A549 (cell line): ENCODE measurements at regions not wholly inside any gene's neighbourhood (a gene's known extent, or its start where the extent isn't known, plus 50 kb on each side); places are given as distances from the start of the nearest gene placed in this dataset.
"Not testable (repeated sequence)": the region's sequence is repeated elsewhere in the genome, so short reads cannot be mapped to it uniquely, and the experiment has no call there.

Experiments used
- ATAC-seq, 2 experiments: fragments of 200-7000 bp in 1 of 2; fragments of >200 bp in 1 of 2; cut with Nextera tagmentation in 1 of 2; cut with Tn5 transposase in 1 of 2; 3 replicates each; pipeline versions ENCODE4 v1.8.0 to v1.9.1; 2018 to 2020; ENCODE audit warnings: mild to moderate bottlenecking in 1 of 2, moderate library complexity in 1 of 2
- CTCF ChIA-PET: fragments of 300-600 bp; sonication (Branson Sonifier 250); formaldehyde crosslinking; extraction: SDS; loops from one replicate; lab custom pipeline; 2021; ENCODE audit warnings: antibody characterized with exemption, inconsistent platforms; lab: Yijun Ruan, JAX
- POLR2A ChIA-PET: fragments of 350-600 bp; formaldehyde crosslinking; extraction: SDS; loops from one replicate; lab custom pipeline; 2021; ENCODE audit warnings: antibody characterized with exemption, inconsistent platforms; lab: Yijun Ruan, JAX
- DNase-seq, 2 experiments: peaks; one replicate each; pipeline versions ENCODE4 v3.0.0 to v3.0.0-alpha.2; 2011 to 2016; ENCODE audit warnings: low read depth in 1 of 2, low spot score in 1 of 2
- FAIRE-seq: peaks from 2 replicates; lab custom pipeline; 2011; peaks lifted over from hg19 to GRCh38; lab: Jason Lieb, UNC
- H3K27ac ChIP-seq, 2 experiments: fragments of >200 bp; sonication (Bioruptor Twin); formaldehyde crosslinking; 3 replicates each; pipeline ENCODE4 v1.5.1; 2016 to 2017
- H3K4me1 ChIP-seq: fragments of >200 bp; sonication (Bioruptor Twin); formaldehyde crosslinking; 3 replicates; pipeline ENCODE4 v1.6.1; 2016
- H3K4me2 ChIP-seq: fragments of >200 bp; sonication (Bioruptor Twin); formaldehyde crosslinking; 3 replicates; pipeline ENCODE4 v1.6.1; 2016
- H3K4me3 ChIP-seq: fragments of >200 bp; sonication (Bioruptor Twin); formaldehyde crosslinking; 3 replicates; pipeline ENCODE4 v1.5.1; 2016
- H3K9me3 ChIP-seq: fragments of >200 bp; sonication (Bioruptor Twin); formaldehyde crosslinking; 3 replicates; pipeline ENCODE4 v1.6.1; 2016
- BHLHE40 ChIP-seq: IDR thresholded peaks from 2 replicates; pipeline ENCODE4 v1.6.1; 2012; ENCODE audit warnings: low read depth, low read length, inconsistent platforms
- EHF ChIP-seq: fragments of 250-450 bp; sonication (Bioruptor Pico); IDR thresholded peaks from 2 replicates; pipeline ENCODE4 v1.5.0; 2020; ENCODE audit warnings: mild to moderate bottlenecking
- ELK1 ChIP-seq: fragments of 150-350 bp; IDR thresholded peaks from 2 replicates; pipeline ENCODE4 v1.6.1; 2014; ENCODE audit warnings: low read depth, mild to moderate bottlenecking, low read length
- FOSB ChIP-seq: fragments of 250-450 bp; sonication (Bioruptor Pico); IDR thresholded peaks from 2 replicates; pipeline ENCODE4 v1.5.0; 2020; ENCODE audit warnings: mild to moderate bottlenecking, moderate library complexity
- FOSL2 ChIP-seq, 2 experiments: fragments of 450-650 bp in 1 of 2; fragments of >200 bp in 1 of 2; sonication (Bioruptor Twin) in 1 of 2; formaldehyde crosslinking; IDR thresholded peaks; 2 replicates each; pipeline versions ENCODE4 v1.5.0 to v1.6.1; 2016 to 2020; ENCODE audit warnings: mild to moderate bottlenecking in 1 of 2, moderate library complexity in 1 of 2
- HOXA7 ChIP-seq: fragments of 250-450 bp; sonication (Bioruptor Pico); IDR thresholded peaks from 2 replicates; pipeline ENCODE4 v1.5.0; 2020; ENCODE audit warnings: mild to moderate bottlenecking, moderate library complexity
- HOXB5 ChIP-seq: fragments of 250-450 bp; sonication (Bioruptor Pico); IDR thresholded peaks from 2 replicates; pipeline ENCODE4 v1.5.0; 2020; ENCODE audit warnings: mild to moderate bottlenecking, moderate library complexity
- JUN ChIP-seq, 2 experiments: fragments of >200 bp; sonication (Bioruptor Twin); formaldehyde crosslinking; IDR thresholded peaks; 2 replicates in 1 of 2; 3 replicates in 1 of 2; pipeline ENCODE4 v1.6.1; 2016 to 2017
- KDM1A ChIP-seq: fragments of 200-600 bp; sonication (generic); IDR thresholded peaks from 2 replicates; pipeline ENCODE4 v1.6.1; 2016; ENCODE audit warnings: low read depth, mild to moderate bottlenecking
- MAX ChIP-seq: IDR thresholded peaks from 2 replicates; pipeline ENCODE4 v1.6.1; 2012
- MYC ChIP-seq: IDR thresholded peaks from 2 replicates; pipeline ENCODE4 v1.6.1; 2012; ENCODE audit warnings: mild to moderate bottlenecking, inconsistent platforms, low read length, improper control_type of control experiment, borderline replicate concordance
- NR3C1 ChIP-seq: fragments of >200 bp; sonication (Bioruptor Twin); formaldehyde crosslinking; IDR thresholded peaks from 3 replicates; pipeline ENCODE4 v1.6.1; 2017
- POLR2A ChIP-seq: IDR thresholded peaks from 2 replicates; pipeline ENCODE4 v1.6.1; 2012; ENCODE audit warnings: mild to moderate bottlenecking, low read length
- RARB ChIP-seq: fragments of 250-450 bp; sonication (Bioruptor Pico); IDR thresholded peaks from 2 replicates; pipeline ENCODE4 v1.8.0; 2021; ENCODE audit warnings: mild to moderate bottlenecking, moderate library complexity
- RCOR1 ChIP-seq: fragments of 150-350 bp; IDR thresholded peaks from 2 replicates; pipeline ENCODE4 v1.6.1; 2014; ENCODE audit warnings: antibody characterized with exemption, low read length, low read depth
- RNF2 ChIP-seq: fragments of 200-600 bp; sonication (generic); IDR thresholded peaks from 2 replicates; pipeline ENCODE4 v1.6.1; 2016; ENCODE audit warnings: low read depth, mild to moderate bottlenecking, antibody characterized with exemption, moderate library complexity, borderline replicate concordance
- SREBF2 ChIP-seq: fragments of 450-650 bp; IDR thresholded peaks from 2 replicates; pipeline ENCODE4 v1.6.1; 2014; ENCODE audit warnings: mild to moderate bottlenecking, moderate library complexity
- TFCP2L1 ChIP-seq: fragments of 250-450 bp; sonication (Bioruptor Pico); IDR thresholded peaks from 2 replicates; pipeline ENCODE4 v1.5.0; 2021; ENCODE audit warnings: mild to moderate bottlenecking
- ZC3H11A ChIP-seq: fragments of 450-650 bp; IDR thresholded peaks from 2 replicates; pipeline ENCODE4 v1.6.1; 2014; ENCODE audit warnings: antibody characterized with exemption, mild to moderate bottlenecking
- ZFP36 ChIP-seq: fragments of 450-650 bp; IDR thresholded peaks from 2 replicates; pipeline ENCODE4 v1.6.1; 2014; ENCODE audit warnings: borderline replicate concordance; ENCODE audit not compliant: partially characterized antibody
- ZNF302 ChIP-seq: fragments of 250-450 bp; sonication (Bioruptor Pico); IDR thresholded peaks from 2 replicates; pipeline ENCODE4 v1.9.0; 2021; ENCODE audit warnings: inconsistent platforms, mild to moderate bottlenecking, moderate library complexity
- WGBS: methylation state at CpG from one replicate; pipeline ENCODE4 v1.1.6; 2017; ENCODE audit errors: missing lambda C conversion rate; 5-methylcytosine and 5-hydroxymethylcytosine counted together
- TF ChIP-seq, protein P1 (sequence below): IDR thresholded peaks from 2 replicates; pipeline ENCODE4 v1.6.1; 2012; ENCODE audit warnings: low read depth, borderline replicate concordance
- TF ChIP-seq, protein P2 (sequence below): fragments of 250-450 bp; sonication (Bioruptor Pico); IDR thresholded peaks from 2 replicates; pipeline ENCODE4 v1.5.0; 2021; ENCODE audit warnings: mild to moderate bottlenecking, moderate library complexity, borderline replicate concordance
- TF ChIP-seq, protein P3 (sequence below): fragments of 250-450 bp; sonication (Bioruptor Pico); IDR thresholded peaks from 2 replicates; pipeline ENCODE4 v1.5.0; 2020; ENCODE audit warnings: low read depth, mild to moderate bottlenecking, moderate library complexity
- TF ChIP-seq, protein P4 (sequence below): fragments of >200 bp; sonication (Bioruptor Twin); formaldehyde crosslinking; IDR thresholded peaks from 2 replicates; pipeline ENCODE4 v1.6.1; 2016

DNA sequence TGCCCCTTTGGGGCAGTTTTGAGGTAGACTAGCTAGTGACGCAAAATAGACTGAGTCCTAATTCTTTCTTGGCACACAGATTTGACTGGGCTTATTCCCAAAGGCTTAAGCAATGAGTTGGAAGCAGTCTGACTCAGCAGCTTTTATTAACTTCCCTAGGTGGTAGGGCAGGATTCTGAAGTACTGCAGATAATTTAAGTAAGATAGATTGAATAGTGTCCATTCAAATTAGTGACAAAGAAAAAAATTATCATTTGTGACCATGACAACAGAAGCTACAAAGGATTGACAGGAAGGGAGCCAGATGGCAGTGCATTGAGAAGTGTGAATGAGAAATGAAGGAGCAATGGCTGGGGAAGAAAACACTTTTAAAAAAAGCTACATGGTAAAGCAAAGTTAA, 649.4 kb downstream of the CDH9 start:
- Histone ChIP-seq H3K4me1 (no peaks in the 10 kb centered on the region), H3K27ac (no peak overlapping the region), H3K4me2 (no peak overlapping the region), H3K4me3 (no peak overlapping the region), H3K9me3 (no peaks in the 10 kb centered on the region)
- DNase-seq (no peak), ATAC-seq (no peak), FAIRE-seq (no peak)
- CTCF ChIA-PET = no interaction called here
- POLR2A ChIA-PET = no interaction called here
- WGBS = 4% methylated on average over 1 of the region's 1 CpG
- TF ChIP-seq ZC3H11A = no peak
- TF ChIP-seq HOXB5 = no peak
- no peak for TF ChIP-seq NR3C1
- TF ChIP-seq, protein P1, sequence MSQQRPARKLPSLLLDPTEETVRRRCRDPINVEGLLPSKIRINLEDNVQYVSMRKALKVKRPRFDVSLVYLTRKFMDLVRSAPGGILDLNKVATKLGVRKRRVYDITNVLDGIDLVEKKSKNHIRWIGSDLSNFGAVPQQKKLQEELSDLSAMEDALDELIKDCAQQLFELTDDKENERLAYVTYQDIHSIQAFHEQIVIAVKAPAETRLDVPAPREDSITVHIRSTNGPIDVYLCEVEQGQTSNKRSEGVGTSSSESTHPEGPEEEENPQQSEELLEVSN = no peak
- TF ChIP-seq MYC = no peak
- TF ChIP-seq, protein P2, sequence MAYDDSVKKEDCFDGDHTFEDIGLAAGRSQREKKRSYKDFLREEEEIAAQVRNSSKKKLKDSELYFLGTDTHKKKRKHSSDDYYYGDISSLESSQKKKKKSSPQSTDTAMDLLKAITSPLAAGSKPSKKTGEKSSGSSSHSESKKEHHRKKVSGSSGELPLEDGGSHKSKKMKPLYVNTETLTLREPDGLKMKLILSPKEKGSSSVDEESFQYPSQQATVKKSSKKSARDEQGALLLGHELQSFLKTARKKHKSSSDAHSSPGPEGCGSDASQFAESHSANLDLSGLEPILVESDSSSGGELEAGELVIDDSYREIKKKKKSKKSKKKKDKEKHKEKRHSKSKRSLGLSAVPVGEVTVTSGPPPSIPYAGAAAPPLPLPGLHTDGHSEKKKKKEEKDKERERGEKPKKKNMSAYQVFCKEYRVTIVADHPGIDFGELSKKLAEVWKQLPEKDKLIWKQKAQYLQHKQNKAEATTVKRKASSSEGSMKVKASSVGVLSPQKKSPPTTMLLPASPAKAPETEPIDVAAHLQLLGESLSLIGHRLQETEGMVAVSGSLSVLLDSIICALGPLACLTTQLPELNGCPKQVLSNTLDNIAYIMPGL (CRISPR knock-in tag) = no peak
- no peak for TF ChIP-seq KDM1A
- TF ChIP-seq RNF2 = no peak

GRCh38 chr5:26386532-26386931, 651.9 kb downstream of the CDH9 start:
- Histone ChIP-seq H3K27ac (no peak overlapping the region), H3K4me2 (no peak overlapping the region), H3K4me3 (no peak overlapping the region), H3K4me1 (no peaks in the 10 kb centered on the region), H3K9me3 (no peaks in the 10 kb centered on the region)
- CTCF ChIA-PET = no interaction called here
- POLR2A ChIA-PET = no interaction called here
- WGBS = 7% methylated on average over 1 of the region's 1 CpG
- DNase-seq (no peak), ATAC-seq (no peak), FAIRE-seq (no peak)
- TF ChIP-seq ELK1 (no peak), NR3C1 (no peak), ZNF302 (no peak), POLR2A (no peak), TFCP2L1 (CRISPR knock-in tag) (no peak), RCOR1 (no peak)
- TF ChIP-seq, protein P3, sequence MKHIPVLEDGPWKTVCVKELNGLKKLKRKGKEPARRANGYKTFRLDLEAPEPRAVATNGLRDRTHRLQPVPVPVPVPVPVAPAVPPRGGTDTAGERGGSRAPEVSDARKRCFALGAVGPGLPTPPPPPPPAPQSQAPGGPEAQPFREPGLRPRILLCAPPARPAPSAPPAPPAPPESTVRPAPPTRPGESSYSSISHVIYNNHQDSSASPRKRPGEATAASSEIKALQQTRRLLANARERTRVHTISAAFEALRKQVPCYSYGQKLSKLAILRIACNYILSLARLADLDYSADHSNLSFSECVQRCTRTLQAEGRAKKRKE (CRISPR knock-in tag) = no peak

- CTCF ChIA-PET, FAIRE-seq, H3K4me3 ChIP-seq, H3K9me3 ChIP-seq, H3K27ac ChIP-seq, POLR2A ChIA-PET, ATAC-seq, DNase-seq, H3K4me2 ChIP-seq, H3K4me1 ChIP-seq: not testable (repeated sequence)
- WGBS = 15% methylated on average over 4 of the region's 4 CpGs
Measured at GRCh38 chr5:26364624-26365023, 673.8 kb downstream of the CDH9 start.

GRCh38 chr5:26343801-26344325, 694.5 kb downstream of the CDH9 start:
- POLR2A ChIA-PET = no interaction called here
- FAIRE-seq = no peak
- Histone ChIP-seq H3K4me2 (no peak overlapping the region), H3K4me1 (no peaks in the 10 kb centered on the region), H3K9me3 (no peaks in the 10 kb centered on the region), H3K27ac (no peak overlapping the region), H3K4me3 (no peak overlapping the region)
- WGBS = 31% methylated on average over 3 of the region's 3 CpGs
- no peak for DNase-seq
- CTCF ChIA-PET = no interaction called here
- ATAC-seq = no peak
- TF ChIP-seq EHF (CRISPR knock-in tag) = no peak
- no peak for TF ChIP-seq FOSB (CRISPR knock-in tag)
- no peak for TF ChIP-seq FOSL2 (IDR thresholded peaks at IDR 0.05)
- TF ChIP-seq FOSL2 (CRISPR knock-in tag; IDR thresholded peaks at IDR 0.05) = no peak
- no peak for TF ChIP-seq RARB
- TF ChIP-seq ZFP36 = no peak
- TF ChIP-seq, protein P2 (CRISPR knock-in tag) = no peak
- TF ChIP-seq SREBF2 = no peak
- TF ChIP-seq POLR2A = no peak
- no peak for TF ChIP-seq JUN (IDR thresholded peaks at IDR 0.05)
- no peak for TF ChIP-seq BHLHE40
- no peak for TF ChIP-seq MAX
- TF ChIP-seq HOXA7 (CRISPR knock-in tag) = no peak
- TF ChIP-seq ZNF302 = no peak
- TF ChIP-seq, protein P4, sequence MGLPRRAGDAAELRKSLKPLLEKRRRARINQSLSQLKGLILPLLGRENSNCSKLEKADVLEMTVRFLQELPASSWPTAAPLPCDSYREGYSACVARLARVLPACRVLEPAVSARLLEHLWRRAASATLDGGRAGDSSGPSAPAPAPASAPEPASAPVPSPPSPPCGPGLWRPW = no peak
